GM23338 (cell line): ENCODE measurements at regions not wholly inside any gene's neighbourhood (a gene's known extent, or its start where the extent isn't known, plus 50 kb on each side); places are given as distances from the start of the nearest gene placed in this dataset.
A peak's percentile ranks its signal among the peaks of the same experiment; 100 is the strongest.

Source experiments
- ATAC-seq: fragments of 200-7000 bp; cut with Tn5 transposase; 3 replicates; pipeline ENCODE4 v1.9.1; 2020
- DNase-seq: peaks from one replicate; pipeline ENCODE4 v3.0.0-alpha.2; 2015; ENCODE audit warnings: low spot score
- H2AFZ ChIP-seq: fragments of 200-600 bp; sonication (generic); 2 replicates; pipeline ENCODE4 v1.8.0; 2016; ENCODE audit warnings: antibody characterized with exemption, mild to moderate bottlenecking, moderate library complexity
- H3F3A ChIP-seq: fragments of 200-600 bp; sonication (generic); replicated peaks from 2 replicates; pipeline ENCODE4 v1.8.0; 2017; ENCODE audit warnings: antibody characterized with exemption, mixed run types, low read depth
- H3K27ac ChIP-seq: fragments of 200-600 bp; sonication (generic); 2 replicates; pipeline ENCODE4 v1.6.1; 2016; ENCODE audit warnings: low read depth
- H3K27me3 ChIP-seq: fragments of 200-600 bp; sonication (generic); 2 replicates; pipeline ENCODE4 v1.8.0; 2016; ENCODE audit warnings: mild to moderate bottlenecking, mixed run types, moderate library complexity; ENCODE audit not compliant: insufficient read depth
- H3K36me3 ChIP-seq: fragments of 200-600 bp; sonication (generic); 2 replicates; pipeline ENCODE4 v1.8.0; 2016; ENCODE audit warnings: mild to moderate bottlenecking; ENCODE audit not compliant: insufficient read depth
- H3K4me1 ChIP-seq: fragments of 200-600 bp; sonication (generic); 2 replicates; pipeline ENCODE4 v1.8.0; 2016; ENCODE audit warnings: mild to moderate bottlenecking, moderate library complexity; ENCODE audit not compliant: insufficient read depth
- H3K4me2 ChIP-seq: fragments of 200-600 bp; sonication (generic); 2 replicates; pipeline ENCODE4 v1.7.1; 2017; ENCODE audit warnings: mixed run types
- H3K4me3 ChIP-seq: fragments of 200-600 bp; sonication (generic); 2 replicates; pipeline ENCODE4 v1.6.1; 2016; ENCODE audit warnings: mixed run types
- H3K79me2 ChIP-seq: fragments of 200-600 bp; sonication (generic); replicated peaks from 2 replicates; pipeline ENCODE4 v1.8.0; 2017; ENCODE audit warnings: mild to moderate bottlenecking; ENCODE audit not compliant: insufficient read depth
- H3K9me2 ChIP-seq: fragments of 200-600 bp; sonication (generic); 2 replicates; pipeline ENCODE4 v1.8.0; 2017; ENCODE audit not compliant: insufficient read depth
- H4K20me1 ChIP-seq: fragments of 200-600 bp; sonication (generic); replicated peaks from 2 replicates; pipeline ENCODE4 v1.8.0; 2017; ENCODE audit warnings: mild to moderate bottlenecking; ENCODE audit not compliant: insufficient read depth
- H3K27ac Mint-ChIP-seq: 2 replicates; pipeline ENCODE4 v1.8.0; 2020; ENCODE audit warnings: inconsistent platforms, mild to moderate bottlenecking, moderate library complexity, mixed read lengths
- H3K27me3 Mint-ChIP-seq: 3 replicates; pipeline ENCODE4 v1.8.0; 2022; ENCODE audit warnings: low read depth, mild to moderate bottlenecking, moderate library complexity, mixed read lengths, inconsistent platforms; ENCODE audit not compliant: insufficient read depth, poor library complexity
- H3K36me3 Mint-ChIP-seq: 3 replicates; pipeline ENCODE4 v1.8.0; 2021; ENCODE audit warnings: low read depth, mild to moderate bottlenecking, inconsistent platforms, moderate library complexity, mixed read lengths
- H3K4me1 Mint-ChIP-seq: 3 replicates; pipeline ENCODE4 v1.8.0; 2020; ENCODE audit warnings: mild to moderate bottlenecking, inconsistent platforms, mixed read lengths
- H3K4me3 Mint-ChIP-seq: 3 replicates; pipeline ENCODE4 v1.8.0; 2021; ENCODE audit warnings: moderate library complexity, mild to moderate bottlenecking, inconsistent platforms, mixed read lengths
- H3K9me3 Mint-ChIP-seq: 3 replicates; pipeline ENCODE4 v1.8.0; 2020; ENCODE audit warnings: moderate library complexity, mild to moderate bottlenecking, inconsistent platforms, mixed read lengths
- CREB1 ChIP-seq: fragments of 250-450 bp; sonication (Bioruptor Pico); IDR thresholded peaks from 2 replicates; pipeline ENCODE4 v1.5.0; 2020; ENCODE audit warnings: low read depth, mild to moderate bottlenecking, moderate library complexity
- EZH2 ChIP-seq: fragments of 200-600 bp; sonication (generic); IDR thresholded peaks from one replicate; pipeline ENCODE4 v1.8.0; 2017; ENCODE audit warnings: antibody characterized with exemption, mild to moderate bottlenecking, low read depth; ENCODE audit not compliant: unreplicated experiment
- EZH2phosphoT487 ChIP-seq: fragments of 200-600 bp; sonication (generic); IDR thresholded peaks from one replicate; pipeline ENCODE4 v1.8.1; 2018; ENCODE audit warnings: antibody characterized with exemption; ENCODE audit not compliant: unreplicated experiment
- JUNB ChIP-seq: IDR thresholded peaks from one replicate; pipeline ENCODE4 v1.6.1; 2016; ENCODE audit warnings: antibody characterized with exemption; ENCODE audit not compliant: unreplicated experiment
- NANOG ChIP-seq: IDR thresholded peaks from 2 replicates; pipeline ENCODE4 v1.6.1; 2016; ENCODE audit warnings: antibody characterized with exemption, borderline replicate concordance
- POLR2AphosphoS5 ChIP-seq: IDR thresholded peaks from 2 replicates; pipeline ENCODE4 v1.6.1; 2016; ENCODE audit warnings: antibody characterized with exemption, low read depth
- STAT1 ChIP-seq: IDR thresholded peaks from one replicate; pipeline ENCODE4 v1.6.1; 2016; ENCODE audit warnings: antibody characterized with exemption; ENCODE audit not compliant: unreplicated experiment
- ZNF114 ChIP-seq: fragments of 250-450 bp; sonication (Bioruptor Pico); IDR thresholded peaks from 2 replicates; pipeline ENCODE4 v1.5.0; 2020; ENCODE audit warnings: mild to moderate bottlenecking, moderate library complexity
- ZNF331 ChIP-seq: fragments of 250-450 bp; sonication (Bioruptor Pico); IDR thresholded peaks from 2 replicates; pipeline ENCODE4 v1.5.0; 2020; ENCODE audit warnings: low read depth, mild to moderate bottlenecking, moderate library complexity
- TF ChIP-seq, protein P1 (sequence below), 2 experiments: fragments of 200-600 bp in 1 of 2; sonication (generic) in 1 of 2; conservative IDR thresholded peaks; 2 replicates each; pipeline versions ENCODE4 v1.5.1 to v1.6.1; 2016 to 2017; ENCODE audit warnings: antibody characterized with exemption in 2 of 2, low read depth in 2 of 2, mild to moderate bottlenecking in 2 of 2, moderate library complexity in 1 of 2
- TF ChIP-seq, protein P2 (sequence below): IDR thresholded peaks from 2 replicates; pipeline ENCODE4 v1.6.1; 2016; ENCODE audit warnings: antibody characterized with exemption
- TF ChIP-seq, protein P3 (sequence below): IDR thresholded peaks from one replicate; pipeline ENCODE4 v1.6.1; 2018; ENCODE audit warnings: antibody characterized with exemption; ENCODE audit not compliant: unreplicated experiment
- TF ChIP-seq, protein P4 (sequence below): fragments of 250-450 bp; sonication (Bioruptor Pico); IDR thresholded peaks from 2 replicates; pipeline ENCODE4 v1.5.0; 2020; ENCODE audit warnings: mild to moderate bottlenecking, moderate library complexity

DNA sequence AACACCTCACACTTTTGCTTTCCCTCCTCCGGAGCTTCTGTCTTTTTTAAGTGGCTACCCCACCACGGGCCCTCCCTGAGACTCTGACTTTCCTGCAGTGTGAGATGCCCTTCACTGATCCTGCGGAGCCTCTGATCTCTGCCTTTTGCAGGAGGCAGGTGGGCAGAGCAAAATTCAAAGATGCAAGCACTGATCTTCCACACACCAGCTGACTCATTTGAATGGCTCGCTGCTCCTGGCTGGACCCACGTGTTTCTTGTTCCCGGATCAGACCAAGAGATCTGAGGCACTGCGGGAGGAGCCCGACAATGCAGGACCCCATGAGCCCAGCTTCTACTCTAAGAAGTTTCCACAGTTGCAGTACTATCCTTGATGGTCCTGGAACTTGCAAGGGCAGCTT lies 1607.9 kb upstream of the TENM3 start:
- Mint-ChIP-seq H3K9me3 (no peaks in the 10 kb centered on the region), H3K27ac (no peak overlapping the region), H3K27me3 (peaks cover 4% of the 10 kb centered on the region), H3K4me3 (no peak overlapping the region), H3K4me1 (peaks cover 16% of the 10 kb centered on the region), H3K36me3 (no peaks in the 10 kb centered on the region)
- Histone ChIP-seq H3F3A (no peaks in the 10 kb centered on the region), H3K4me3 (no peak overlapping the region), H3K79me2 (no peaks in the 10 kb centered on the region), H3K27me3 (no peaks in the 10 kb centered on the region), H3K4me1 (peaks cover 7% of the 10 kb centered on the region), H2AFZ (peak overlapping the region; percentile 64; the same call in 1 of the 2 replicates), H3K9me2 (peaks cover 14% of the 10 kb centered on the region), H4K20me1 (no peaks in the 10 kb centered on the region), H3K36me3 (no peaks in the 10 kb centered on the region), H3K4me2 (no peak overlapping the region), H3K27ac (no peak overlapping the region)
- TF ChIP-seq, protein P1, sequence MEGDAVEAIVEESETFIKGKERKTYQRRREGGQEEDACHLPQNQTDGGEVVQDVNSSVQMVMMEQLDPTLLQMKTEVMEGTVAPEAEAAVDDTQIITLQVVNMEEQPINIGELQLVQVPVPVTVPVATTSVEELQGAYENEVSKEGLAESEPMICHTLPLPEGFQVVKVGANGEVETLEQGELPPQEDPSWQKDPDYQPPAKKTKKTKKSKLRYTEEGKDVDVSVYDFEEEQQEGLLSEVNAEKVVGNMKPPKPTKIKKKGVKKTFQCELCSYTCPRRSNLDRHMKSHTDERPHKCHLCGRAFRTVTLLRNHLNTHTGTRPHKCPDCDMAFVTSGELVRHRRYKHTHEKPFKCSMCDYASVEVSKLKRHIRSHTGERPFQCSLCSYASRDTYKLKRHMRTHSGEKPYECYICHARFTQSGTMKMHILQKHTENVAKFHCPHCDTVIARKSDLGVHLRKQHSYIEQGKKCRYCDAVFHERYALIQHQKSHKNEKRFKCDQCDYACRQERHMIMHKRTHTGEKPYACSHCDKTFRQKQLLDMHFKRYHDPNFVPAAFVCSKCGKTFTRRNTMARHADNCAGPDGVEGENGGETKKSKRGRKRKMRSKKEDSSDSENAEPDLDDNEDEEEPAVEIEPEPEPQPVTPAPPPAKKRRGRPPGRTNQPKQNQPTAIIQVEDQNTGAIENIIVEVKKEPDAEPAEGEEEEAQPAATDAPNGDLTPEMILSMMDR (conservative IDR thresholded peaks at IDR 0.05; ENCODE audit: low read depth in 2 of 2): no peak
- TF ChIP-seq JUNB: no peak
- TF ChIP-seq EZH2phosphoT487: no peak
- TF ChIP-seq, protein P2, sequence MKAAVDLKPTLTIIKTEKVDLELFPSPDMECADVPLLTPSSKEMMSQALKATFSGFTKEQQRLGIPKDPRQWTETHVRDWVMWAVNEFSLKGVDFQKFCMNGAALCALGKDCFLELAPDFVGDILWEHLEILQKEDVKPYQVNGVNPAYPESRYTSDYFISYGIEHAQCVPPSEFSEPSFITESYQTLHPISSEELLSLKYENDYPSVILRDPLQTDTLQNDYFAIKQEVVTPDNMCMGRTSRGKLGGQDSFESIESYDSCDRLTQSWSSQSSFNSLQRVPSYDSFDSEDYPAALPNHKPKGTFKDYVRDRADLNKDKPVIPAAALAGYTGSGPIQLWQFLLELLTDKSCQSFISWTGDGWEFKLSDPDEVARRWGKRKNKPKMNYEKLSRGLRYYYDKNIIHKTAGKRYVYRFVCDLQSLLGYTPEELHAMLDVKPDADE: no peak
- TF ChIP-seq, protein P3, sequence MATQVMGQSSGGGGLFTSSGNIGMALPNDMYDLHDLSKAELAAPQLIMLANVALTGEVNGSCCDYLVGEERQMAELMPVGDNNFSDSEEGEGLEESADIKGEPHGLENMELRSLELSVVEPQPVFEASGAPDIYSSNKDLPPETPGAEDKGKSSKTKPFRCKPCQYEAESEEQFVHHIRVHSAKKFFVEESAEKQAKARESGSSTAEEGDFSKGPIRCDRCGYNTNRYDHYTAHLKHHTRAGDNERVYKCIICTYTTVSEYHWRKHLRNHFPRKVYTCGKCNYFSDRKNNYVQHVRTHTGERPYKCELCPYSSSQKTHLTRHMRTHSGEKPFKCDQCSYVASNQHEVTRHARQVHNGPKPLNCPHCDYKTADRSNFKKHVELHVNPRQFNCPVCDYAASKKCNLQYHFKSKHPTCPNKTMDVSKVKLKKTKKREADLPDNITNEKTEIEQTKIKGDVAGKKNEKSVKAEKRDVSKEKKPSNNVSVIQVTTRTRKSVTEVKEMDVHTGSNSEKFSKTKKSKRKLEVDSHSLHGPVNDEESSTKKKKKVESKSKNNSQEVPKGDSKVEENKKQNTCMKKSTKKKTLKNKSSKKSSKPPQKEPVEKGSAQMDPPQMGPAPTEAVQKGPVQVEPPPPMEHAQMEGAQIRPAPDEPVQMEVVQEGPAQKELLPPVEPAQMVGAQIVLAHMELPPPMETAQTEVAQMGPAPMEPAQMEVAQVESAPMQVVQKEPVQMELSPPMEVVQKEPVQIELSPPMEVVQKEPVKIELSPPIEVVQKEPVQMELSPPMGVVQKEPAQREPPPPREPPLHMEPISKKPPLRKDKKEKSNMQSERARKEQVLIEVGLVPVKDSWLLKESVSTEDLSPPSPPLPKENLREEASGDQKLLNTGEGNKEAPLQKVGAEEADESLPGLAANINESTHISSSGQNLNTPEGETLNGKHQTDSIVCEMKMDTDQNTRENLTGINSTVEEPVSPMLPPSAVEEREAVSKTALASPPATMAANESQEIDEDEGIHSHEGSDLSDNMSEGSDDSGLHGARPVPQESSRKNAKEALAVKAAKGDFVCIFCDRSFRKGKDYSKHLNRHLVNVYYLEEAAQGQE: no peak
- no peak for TF ChIP-seq STAT1
- TF ChIP-seq POLR2AphosphoS5: no peak
- TF ChIP-seq ZNF114 (CRISPR knock-in tag): no peak
- TF ChIP-seq ZNF331 (CRISPR knock-in tag): no peak
- no peak for TF ChIP-seq EZH2
- TF ChIP-seq CREB1: no peak
- TF ChIP-seq, protein P4, sequence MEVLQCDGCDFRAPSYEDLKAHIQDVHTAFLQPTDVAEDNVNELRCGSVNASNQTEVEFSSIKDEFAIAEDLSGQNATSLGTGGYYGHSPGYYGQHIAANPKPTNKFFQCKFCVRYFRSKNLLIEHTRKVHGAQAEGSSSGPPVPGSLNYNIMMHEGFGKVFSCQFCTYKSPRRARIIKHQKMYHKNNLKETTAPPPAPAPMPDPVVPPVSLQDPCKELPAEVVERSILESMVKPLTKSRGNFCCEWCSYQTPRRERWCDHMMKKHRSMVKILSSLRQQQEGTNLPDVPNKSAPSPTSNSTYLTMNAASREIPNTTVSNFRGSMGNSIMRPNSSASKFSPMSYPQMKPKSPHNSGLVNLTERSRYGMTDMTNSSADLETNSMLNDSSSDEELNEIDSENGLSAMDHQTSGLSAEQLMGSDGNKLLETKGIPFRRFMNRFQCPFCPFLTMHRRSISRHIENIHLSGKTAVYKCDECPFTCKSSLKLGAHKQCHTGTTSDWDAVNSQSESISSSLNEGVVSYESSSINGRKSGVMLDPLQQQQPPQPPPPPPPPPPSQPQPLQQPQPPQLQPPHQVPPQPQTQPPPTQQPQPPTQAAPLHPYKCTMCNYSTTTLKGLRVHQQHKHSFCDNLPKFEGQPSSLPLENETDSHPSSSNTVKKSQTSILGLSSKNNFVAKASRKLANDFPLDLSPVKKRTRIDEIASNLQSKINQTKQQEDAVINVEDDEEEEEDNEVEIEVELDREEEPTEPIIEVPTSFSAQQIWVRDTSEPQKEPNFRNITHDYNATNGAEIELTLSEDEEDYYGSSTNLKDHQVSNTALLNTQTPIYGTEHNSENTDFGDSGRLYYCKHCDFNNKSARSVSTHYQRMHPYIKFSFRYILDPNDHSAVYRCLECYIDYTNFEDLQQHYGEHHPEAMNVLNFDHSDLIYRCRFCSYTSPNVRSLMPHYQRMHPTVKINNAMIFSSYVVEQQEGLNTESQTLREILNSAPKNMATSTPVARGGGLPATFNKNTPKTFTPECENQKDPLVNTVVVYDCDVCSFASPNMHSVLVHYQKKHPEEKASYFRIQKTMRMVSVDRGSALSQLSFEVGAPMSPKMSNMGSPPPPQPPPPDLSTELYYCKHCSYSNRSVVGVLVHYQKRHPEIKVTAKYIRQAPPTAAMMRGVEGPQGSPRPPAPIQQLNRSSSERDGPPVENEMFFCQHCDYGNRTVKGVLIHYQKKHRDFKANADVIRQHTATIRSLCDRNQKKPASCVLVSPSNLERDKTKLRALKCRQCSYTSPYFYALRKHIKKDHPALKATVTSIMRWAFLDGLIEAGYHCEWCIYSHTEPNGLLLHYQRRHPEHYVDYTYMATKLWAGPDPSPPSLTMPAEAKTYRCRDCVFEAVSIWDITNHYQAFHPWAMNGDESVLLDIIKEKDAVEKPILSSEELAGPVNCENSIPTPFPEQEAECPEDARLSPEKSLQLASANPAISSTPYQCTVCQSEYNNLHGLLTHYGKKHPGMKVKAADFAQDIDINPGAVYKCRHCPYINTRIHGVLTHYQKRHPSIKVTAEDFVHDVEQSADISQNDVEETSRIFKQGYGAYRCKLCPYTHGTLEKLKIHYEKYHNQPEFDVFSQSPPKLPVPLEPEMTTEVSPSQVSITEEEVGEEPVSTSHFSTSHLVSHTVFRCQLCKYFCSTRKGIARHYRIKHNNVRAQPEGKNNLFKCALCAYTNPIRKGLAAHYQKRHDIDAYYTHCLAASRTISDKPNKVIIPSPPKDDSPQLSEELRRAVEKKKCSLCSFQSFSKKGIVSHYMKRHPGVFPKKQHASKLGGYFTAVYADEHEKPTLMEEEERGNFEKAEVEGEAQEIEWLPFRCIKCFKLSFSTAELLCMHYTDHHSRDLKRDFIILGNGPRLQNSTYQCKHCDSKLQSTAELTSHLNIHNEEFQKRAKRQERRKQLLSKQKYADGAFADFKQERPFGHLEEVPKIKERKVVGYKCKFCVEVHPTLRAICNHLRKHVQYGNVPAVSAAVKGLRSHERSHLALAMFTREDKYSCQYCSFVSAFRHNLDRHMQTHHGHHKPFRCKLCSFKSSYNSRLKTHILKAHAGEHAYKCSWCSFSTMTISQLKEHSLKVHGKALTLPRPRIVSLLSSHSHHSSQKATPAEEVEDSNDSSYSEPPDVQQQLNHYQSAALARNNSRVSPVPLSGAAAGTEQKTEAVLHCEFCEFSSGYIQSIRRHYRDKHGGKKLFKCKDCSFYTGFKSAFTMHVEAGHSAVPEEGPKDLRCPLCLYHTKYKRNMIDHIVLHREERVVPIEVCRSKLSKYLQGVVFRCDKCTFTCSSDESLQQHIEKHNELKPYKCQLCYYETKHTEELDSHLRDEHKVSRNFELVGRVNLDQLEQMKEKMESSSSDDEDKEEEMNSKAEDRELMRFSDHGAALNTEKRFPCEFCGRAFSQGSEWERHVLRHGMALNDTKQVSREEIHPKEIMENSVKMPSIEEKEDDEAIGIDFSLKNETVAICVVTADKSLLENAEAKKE (CRISPR knock-in tag): no peak
- no peak for TF ChIP-seq NANOG
- DNase-seq (no peak), ATAC-seq (no peak; the same call in 1 of the 3 replicates)
